ENCODE measurements at regions not wholly inside any gene's neighbourhood (a gene's known extent, or its start where the extent isn't known, plus 50 kb on each side); places are given as distances from the start of the nearest gene placed in this dataset.

DNA sequence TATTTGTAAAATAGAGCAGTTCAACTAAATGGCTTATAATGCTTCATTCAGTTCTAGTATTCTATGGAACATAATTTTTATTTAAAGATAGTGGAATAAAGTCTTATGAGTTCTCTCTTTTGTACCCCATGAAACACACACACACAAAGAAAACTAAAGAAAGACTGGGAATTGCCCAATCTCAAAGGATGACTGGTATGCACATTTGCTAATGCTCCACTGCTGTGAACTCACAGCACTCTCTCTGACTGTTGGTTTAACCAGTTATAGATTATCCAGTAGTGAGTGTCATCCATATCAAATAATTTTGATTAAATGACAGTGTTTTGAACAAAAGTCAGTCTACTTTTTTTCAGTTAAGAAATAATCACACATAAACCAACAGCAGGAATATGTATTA is 1082.4 kb upstream of the B3GALT2 start:
- no peak for DNase-seq (ENCODE audit: extremely low read depth, low read depth)
- TF ChIP-seq, protein P1, sequence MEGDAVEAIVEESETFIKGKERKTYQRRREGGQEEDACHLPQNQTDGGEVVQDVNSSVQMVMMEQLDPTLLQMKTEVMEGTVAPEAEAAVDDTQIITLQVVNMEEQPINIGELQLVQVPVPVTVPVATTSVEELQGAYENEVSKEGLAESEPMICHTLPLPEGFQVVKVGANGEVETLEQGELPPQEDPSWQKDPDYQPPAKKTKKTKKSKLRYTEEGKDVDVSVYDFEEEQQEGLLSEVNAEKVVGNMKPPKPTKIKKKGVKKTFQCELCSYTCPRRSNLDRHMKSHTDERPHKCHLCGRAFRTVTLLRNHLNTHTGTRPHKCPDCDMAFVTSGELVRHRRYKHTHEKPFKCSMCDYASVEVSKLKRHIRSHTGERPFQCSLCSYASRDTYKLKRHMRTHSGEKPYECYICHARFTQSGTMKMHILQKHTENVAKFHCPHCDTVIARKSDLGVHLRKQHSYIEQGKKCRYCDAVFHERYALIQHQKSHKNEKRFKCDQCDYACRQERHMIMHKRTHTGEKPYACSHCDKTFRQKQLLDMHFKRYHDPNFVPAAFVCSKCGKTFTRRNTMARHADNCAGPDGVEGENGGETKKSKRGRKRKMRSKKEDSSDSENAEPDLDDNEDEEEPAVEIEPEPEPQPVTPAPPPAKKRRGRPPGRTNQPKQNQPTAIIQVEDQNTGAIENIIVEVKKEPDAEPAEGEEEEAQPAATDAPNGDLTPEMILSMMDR (IDR thresholded peaks at IDR 0.05; ENCODE audit: low read depth, low read length) = no peak

DNA sequence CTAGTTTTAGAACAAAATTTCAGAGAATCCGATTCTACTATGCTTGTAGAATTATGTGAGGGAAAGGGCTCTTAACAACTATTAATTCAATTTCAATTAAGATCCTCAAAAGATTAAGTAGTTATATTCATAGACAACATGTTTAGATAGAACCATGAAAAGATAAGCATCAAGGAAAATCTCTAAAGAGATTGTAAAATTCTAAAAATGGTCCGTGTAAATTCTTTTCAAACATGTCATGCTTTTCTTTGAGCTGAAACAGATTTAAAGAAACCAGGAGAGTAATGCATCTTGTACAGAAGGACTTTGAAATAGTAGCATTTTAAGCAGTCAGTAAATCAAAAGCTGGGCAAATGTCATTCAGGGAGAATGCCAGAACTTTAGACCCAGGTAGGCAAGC is 1080.6 kb upstream of the B3GALT2 start:
- TF ChIP-seq, protein P1 (IDR thresholded peaks at IDR 0.05; ENCODE audit: low read depth, low read length) = no peak
- DNase-seq (ENCODE audit: extremely low read depth, low read depth) = no peak

DNA sequence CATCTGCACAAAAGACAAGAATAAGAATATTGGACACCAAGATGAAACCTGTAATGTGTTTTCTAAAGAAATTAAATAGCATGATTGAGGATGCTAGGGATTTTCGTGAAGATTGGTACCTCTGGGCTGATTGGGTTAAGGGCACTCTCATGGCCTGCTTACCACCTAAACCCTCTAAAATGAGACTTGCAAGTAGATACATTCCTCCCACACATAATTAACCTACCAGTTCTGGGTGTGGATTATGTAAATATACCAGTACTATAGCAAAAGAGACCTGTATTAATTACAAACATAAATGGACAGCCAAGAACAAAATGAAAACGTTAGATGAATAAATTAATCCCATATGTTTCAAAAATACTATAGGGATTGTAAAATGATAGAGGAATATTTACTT is 1069.6 kb upstream of the B3GALT2 start:
- DNase-seq (ENCODE audit: extremely low read depth, low read depth) = no peak
- TF ChIP-seq, protein P1 (IDR thresholded peaks at IDR 0.05; ENCODE audit: low read depth, low read length) = no peak

DNA sequence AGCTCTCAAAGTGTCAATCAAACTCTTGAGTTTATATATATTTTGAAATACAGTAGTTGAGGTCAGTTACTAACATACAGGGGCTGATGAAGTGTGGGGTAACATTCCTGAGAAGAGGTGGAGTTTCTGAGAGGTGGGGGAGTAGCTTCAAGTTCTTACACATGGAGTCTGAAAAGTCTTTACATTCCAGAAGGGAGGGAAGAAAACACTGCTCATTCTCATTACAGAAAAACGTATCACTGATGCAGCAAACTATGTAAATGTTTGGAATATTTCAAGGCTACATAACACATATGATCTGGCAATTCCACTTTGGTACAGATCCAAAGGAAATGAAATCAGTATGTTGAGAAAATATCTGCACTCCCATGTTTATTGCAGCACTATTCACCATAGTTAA is 1065.8 kb upstream of the B3GALT2 start:
- TF ChIP-seq, protein P1 (IDR thresholded peaks at IDR 0.05; ENCODE audit: low read depth, low read length) = no peak
- DNase-seq (ENCODE audit: extremely low read depth, low read depth) = no peak

DNA sequence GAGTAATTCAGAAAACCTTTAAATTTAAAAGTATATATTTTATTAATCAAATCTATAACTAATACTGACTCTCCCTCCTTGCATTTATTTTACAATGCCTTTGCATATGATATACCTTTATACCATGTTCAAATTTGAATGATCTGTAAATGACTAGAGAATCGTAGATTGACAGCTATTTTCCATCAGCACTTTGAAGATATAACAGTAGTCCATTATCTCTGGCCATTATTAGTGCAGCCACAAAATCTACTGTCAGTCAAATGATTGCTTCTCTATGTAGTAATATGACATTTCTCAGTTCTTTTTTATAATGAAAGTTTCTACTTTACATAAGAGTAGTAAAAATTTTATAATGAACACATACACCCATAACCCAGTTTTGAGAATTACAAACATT is 1054.8 kb upstream of the B3GALT2 start:
- TF ChIP-seq, protein P1 (IDR thresholded peaks at IDR 0.05; ENCODE audit: low read depth, low read length) = no peak
- no peak for DNase-seq (ENCODE audit: extremely low read depth, low read depth)

DNA sequence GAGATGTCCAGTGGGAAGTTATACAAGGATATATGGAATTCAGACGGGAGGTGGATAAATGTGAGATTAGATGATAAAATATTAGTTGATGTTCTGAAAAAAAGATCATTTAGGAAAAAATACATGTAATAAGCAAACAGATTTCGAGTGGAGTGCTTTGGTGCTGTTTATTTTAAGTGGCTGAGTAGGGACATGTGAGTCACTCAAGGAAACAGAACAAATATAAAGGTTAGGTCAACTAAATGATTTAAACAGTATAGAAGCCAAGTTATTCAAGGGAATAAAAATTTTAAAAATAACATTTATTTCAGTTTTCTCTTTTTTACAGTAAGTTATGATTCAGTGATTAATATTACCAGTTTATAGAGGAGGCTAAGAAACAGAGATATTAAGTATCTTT is 1046.7 kb upstream of the B3GALT2 start:
- TF ChIP-seq, protein P1 (IDR thresholded peaks at IDR 0.05; ENCODE audit: low read depth, low read length) = no peak

DNA sequence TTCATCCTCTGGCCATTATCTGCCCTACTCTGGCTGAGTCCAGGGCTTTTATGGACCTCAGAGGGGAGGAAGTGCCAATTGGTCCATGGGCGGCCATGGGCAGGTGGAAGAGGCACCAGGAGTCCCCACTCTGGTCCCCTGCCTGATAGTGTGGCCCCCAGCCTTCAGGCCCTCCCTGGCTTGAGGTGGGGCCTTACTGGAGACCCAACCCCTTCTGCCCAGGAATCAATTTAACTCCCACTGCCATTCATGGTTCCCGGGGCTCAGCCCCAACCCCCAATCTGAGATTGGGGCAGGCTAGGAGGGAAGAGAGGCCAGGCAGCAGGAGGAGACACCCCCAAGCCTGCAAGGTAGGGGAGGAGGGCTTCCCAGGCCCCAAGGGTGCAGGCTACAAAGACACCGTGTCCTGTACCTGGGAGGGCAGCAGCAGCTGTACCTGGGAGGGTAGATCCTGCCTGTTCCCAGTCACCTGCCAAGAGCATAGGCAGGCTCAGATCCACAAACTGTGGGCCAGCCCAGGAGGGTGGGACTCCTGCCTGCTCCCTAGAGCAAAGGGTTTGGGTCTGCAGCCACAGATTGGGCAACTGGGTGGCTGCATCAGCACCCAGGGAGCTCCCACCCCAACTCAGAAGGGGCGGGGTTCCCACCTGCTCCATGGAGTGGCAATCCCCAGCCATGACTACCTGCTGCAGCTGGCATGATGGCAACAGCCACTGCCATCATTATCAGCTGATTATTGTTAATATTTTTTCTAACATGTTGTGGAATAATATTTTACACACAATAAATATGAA is 1044.1 kb upstream of the B3GALT2 start:
- TF ChIP-seq, protein P1 (IDR thresholded peaks at IDR 0.05; ENCODE audit: low read depth, low read length) = no peak
- no peak for DNase-seq (ENCODE audit: extremely low read depth, low read depth)

More for the DNA sequence above, 1046.7 kb upstream of the B3GALT2 start:
- no peak for DNase-seq (ENCODE audit: extremely low read depth, low read depth)
